HepG2 (cell line): ENCODE measurements at regions not wholly inside any gene's neighbourhood (a gene's known extent, or its start where the extent isn't known, plus 50 kb on each side); places are given as distances from the start of the nearest gene placed in this dataset.

Experiments
- ATAC-seq: fragments of 200-7000 bp; cut with Tn5 transposase; 3 replicates; pipeline ENCODE4 v1.9.1; 2020; ENCODE audit warnings: mild to moderate bottlenecking, moderate library complexity
- BruUV-seq: library from RNA; stranded (reverse); fragments of 400-500 nt; replicated peaks from 2 replicates; lab custom pipeline; 2021; lab: Mats Ljungman, UMichigan
- CTCF ChIA-PET: fragments of 300-600 bp; formaldehyde crosslinking; extraction: SDS; loops from one replicate; lab custom pipeline; 2021; ENCODE audit warnings: low total read pairs, inconsistent platforms, low intra/inter-chr PET ratio; lab: Yijun Ruan, JAX
- POLR2A ChIA-PET: fragments of 350-600 bp; sonication (Branson Sonifier 250); formaldehyde crosslinking; loops from one replicate; lab custom pipeline; 2020; ENCODE audit warnings: antibody characterized with exemption, inconsistent platforms; lab: Yijun Ruan, JAX
- DNase-seq: peaks from one replicate; pipeline ENCODE4 v3.0.0-alpha.2; 2015; ENCODE audit warnings: low spot score
- FAIRE-seq: peaks from 3 replicates; lab custom pipeline; 2011; peaks lifted over from hg19 to GRCh38; lab: Jason Lieb, UNC
- H2AFZ ChIP-seq: one replicate; pipeline ENCODE4 v1.6.1; 2011; ENCODE audit warnings: low read length, inconsistent platforms
- H3K27ac ChIP-seq: fragments of 300-600 bp; 3 replicates; pipeline ENCODE4 v1.8.0; 2011; ENCODE audit warnings: mixed run types, mild to moderate bottlenecking, mixed read lengths, low read length, inconsistent platforms; ENCODE audit not compliant: insufficient read depth; ENCODE audit errors: extremely low read length
- H3K27me3 ChIP-seq, 2 experiments: fragments of 200-600 bp in 1 of 2; 2 replicates in 1 of 2; 3 replicates in 1 of 2; pipeline versions ENCODE4 v1.6.0 to v1.8.0; 2011; ENCODE audit warnings: low read length in 2 of 2, mild to moderate bottlenecking in 2 of 2, moderate library complexity in 2 of 2, inconsistent platforms in 1 of 2; ENCODE audit not compliant: insufficient read depth in 2 of 2, control insufficient read depth in 1 of 2
- H3K36me3 ChIP-seq, 2 experiments: fragments of 200-600 bp in 1 of 2; replicated peaks in 1 of 2; 2 replicates in 1 of 2; 3 replicates in 1 of 2; pipeline versions ENCODE4 v1.5.1 to v1.8.0; 2011; ENCODE audit warnings: low read length in 2 of 2, inconsistent platforms in 1 of 2; ENCODE audit not compliant: insufficient read depth in 2 of 2, control insufficient read depth in 1 of 2
- H3K4me1 ChIP-seq: 2 replicates; pipeline ENCODE4 v1.5.1; 2012; ENCODE audit warnings: low read length, inconsistent platforms; ENCODE audit not compliant: insufficient read depth
- H3K4me2 ChIP-seq: 2 replicates; pipeline ENCODE4 v1.6.0; 2011; ENCODE audit warnings: low read depth, low read length, inconsistent platforms
- H3K4me3 ChIP-seq, 3 experiments: fragments of 200-600 bp in 1 of 3; sonication (generic), shearing (Covaris generic) in 1 of 3; replicated peaks in 1 of 3; 2 replicates each; pipeline ENCODE4 v1.5.1; 2011 to 2016; ENCODE audit warnings: low read length in 3 of 3, inconsistent platforms in 2 of 3, low read depth in 2 of 3, mild to moderate bottlenecking in 2 of 3, control low read depth in 1 of 3, mixed read lengths in 1 of 3; ENCODE audit not compliant: insufficient read depth in 1 of 3
- H3K79me2 ChIP-seq: one replicate; pipeline ENCODE4 v1.6.1; 2011; ENCODE audit warnings: low read length, inconsistent platforms; ENCODE audit not compliant: insufficient read depth
- H3K9ac ChIP-seq: 2 replicates; pipeline ENCODE4 v1.6.0; 2011; ENCODE audit warnings: mild to moderate bottlenecking, low read depth, low read length, inconsistent platforms; ENCODE audit not compliant: insufficient read depth
- H3K9me3 ChIP-seq: 2 replicates; pipeline ENCODE4 v1.5.1; 2012; ENCODE audit warnings: mild to moderate bottlenecking, low read length
- H4K20me1 ChIP-seq: 2 replicates; pipeline ENCODE4 v1.6.0; 2011; ENCODE audit warnings: inconsistent platforms, mild to moderate bottlenecking, low read length, moderate library complexity; ENCODE audit not compliant: insufficient read depth
- CEBPB ChIP-seq: IDR thresholded peaks from 2 replicates; pipeline ENCODE4 v1.6.1; 2011; ENCODE audit warnings: low read depth, low read length, improper control_type of control experiment, borderline replicate concordance
- HNRNPK ChIP-seq: fragments of 200-400 bp; formaldehyde crosslinking; IDR thresholded peaks from 2 replicates; pipeline ENCODE4 v1.6.1; 2018; ENCODE audit warnings: low read length, low read depth, moderate library complexity, mild to moderate bottlenecking; ENCODE audit not compliant: poor library complexity, severe bottlenecking
- KAT8 ChIP-seq: IDR thresholded peaks from 2 replicates; pipeline ENCODE4 v1.6.1; 2016; ENCODE audit warnings: missing genetic modification reagents, missing compliant biosample characterization
- SIN3B ChIP-seq: fragments of 150-350 bp; IDR thresholded peaks from 2 replicates; pipeline ENCODE4 v1.6.1; 2014; ENCODE audit warnings: low read length
- SMC3 ChIP-seq: IDR thresholded peaks from 2 replicates; pipeline ENCODE4 v1.6.1; 2011; ENCODE audit warnings: low read length, improper control_type of control experiment
- SRSF4 ChIP-seq: fragments of 200-400 bp; formaldehyde crosslinking; IDR thresholded peaks from one replicate; pipeline ENCODE4 v1.6.1; 2018; ENCODE audit warnings: mild to moderate bottlenecking, low read depth, low read length, moderate library complexity; ENCODE audit not compliant: poor library complexity, severe bottlenecking
- ZBTB49 ChIP-seq: sonication (generic); formaldehyde crosslinking; IDR thresholded peaks from 2 replicates; pipeline ENCODE4 v1.4.0; 2020; ENCODE audit warnings: missing genetic modification reagents, borderline replicate concordance
- ZBTB8A ChIP-seq: sonication (generic); formaldehyde crosslinking; IDR thresholded peaks from 2 replicates; pipeline ENCODE4 v1.4.0; 2020; ENCODE audit warnings: mild to moderate bottlenecking, low read depth, missing genetic modification reagents, borderline replicate concordance
- ZNF557 ChIP-seq: sonication (generic); formaldehyde crosslinking; IDR thresholded peaks from 2 replicates; pipeline ENCODE4 v1.4.0; 2020; ENCODE audit warnings: missing genetic modification reagents
- WGBS: methylation state at CpG from one replicate; pipeline ENCODE4 v1.1.6; 2017; ENCODE audit warnings: low lambda C conversion rate; 5-methylcytosine and 5-hydroxymethylcytosine counted together
- in situ Hi-C: cut with HindIII; loops from 2 replicates; pipeline ENCODE4 v1.10.0; 2017; ENCODE audit warnings: low pct_unique_long_range_greater_than_20kb; ENCODE audit not compliant: extremely low pct_ligation_motif_present
- intact Hi-C: fragments of 100-400 bp; cut with micrococcal nuclease; formaldehyde crosslinking; loops from one replicate; pipeline ENCODE4 v1.10.0; 2022; ENCODE audit not compliant: unreplicated experiment
- TF ChIP-seq, protein P1 (sequence below): sonication (generic); formaldehyde crosslinking; IDR thresholded peaks from 2 replicates; pipeline ENCODE4 v1.9.0; 2021; ENCODE audit warnings: missing genetic modification reagents, borderline replicate concordance
- TF ChIP-seq, protein P2 (sequence below): sonication (generic); formaldehyde crosslinking; IDR thresholded peaks from 2 replicates; pipeline ENCODE4 v1.5.1; 2020; ENCODE audit warnings: mild to moderate bottlenecking, missing genetic modification reagents, borderline replicate concordance
- TF ChIP-seq, protein P3 (sequence below): sonication (generic); formaldehyde crosslinking; IDR thresholded peaks from 2 replicates; pipeline ENCODE4 v1.5.0; 2020; ENCODE audit warnings: missing genetic modification reagents, mild to moderate bottlenecking, borderline replicate concordance
- TF ChIP-seq, protein P4 (sequence below): IDR thresholded peaks from 2 replicates; pipeline ENCODE4 v1.6.1; 2012; ENCODE audit warnings: inconsistent platforms

GRCh38 chr11:95559899-95560298 is 229.7 kb downstream of the FAM76B start:
- Histone ChIP-seq H3K79me2 (no peaks in the 10 kb centered on the region), H3K27me3 (no peaks in the 10 kb centered on the region), H3K27ac (no peak overlapping the region), H2AFZ (no peak overlapping the region), H3K36me3 (no peaks in the 10 kb centered on the region), H3K4me1 (no peaks in the 10 kb centered on the region), H3K4me2 (no peak overlapping the region), H3K9me3 (no peaks in the 10 kb centered on the region), H3K9ac (no peak overlapping the region), H3K4me3 (no peak overlapping the region), H4K20me1 (no peaks in the 10 kb centered on the region)
- in situ Hi-C loops (no loop called here), intact Hi-C loops (no loop called here)
- DNase-seq (no peak), FAIRE-seq (no peak), ATAC-seq (no peak)
- ChIA-PET CTCF (no interaction called here), POLR2A (no interaction called here)
- WGBS = 0% methylated on average over 4 of the region's 4 CpGs
- no TSS peak for BruUV-seq
- TF ChIP-seq ZBTB8A (no peak), HNRNPK (no peak), ZNF557 (CRISPR knock-in tag) (no peak), SMC3 (no peak), SIN3B (no peak), SRSF4 (no peak), ZBTB49 (CRISPR knock-in tag) (no peak), CEBPB (no peak), KAT8 (CRISPR knock-in tag) (no peak)
- TF ChIP-seq, protein P1, sequence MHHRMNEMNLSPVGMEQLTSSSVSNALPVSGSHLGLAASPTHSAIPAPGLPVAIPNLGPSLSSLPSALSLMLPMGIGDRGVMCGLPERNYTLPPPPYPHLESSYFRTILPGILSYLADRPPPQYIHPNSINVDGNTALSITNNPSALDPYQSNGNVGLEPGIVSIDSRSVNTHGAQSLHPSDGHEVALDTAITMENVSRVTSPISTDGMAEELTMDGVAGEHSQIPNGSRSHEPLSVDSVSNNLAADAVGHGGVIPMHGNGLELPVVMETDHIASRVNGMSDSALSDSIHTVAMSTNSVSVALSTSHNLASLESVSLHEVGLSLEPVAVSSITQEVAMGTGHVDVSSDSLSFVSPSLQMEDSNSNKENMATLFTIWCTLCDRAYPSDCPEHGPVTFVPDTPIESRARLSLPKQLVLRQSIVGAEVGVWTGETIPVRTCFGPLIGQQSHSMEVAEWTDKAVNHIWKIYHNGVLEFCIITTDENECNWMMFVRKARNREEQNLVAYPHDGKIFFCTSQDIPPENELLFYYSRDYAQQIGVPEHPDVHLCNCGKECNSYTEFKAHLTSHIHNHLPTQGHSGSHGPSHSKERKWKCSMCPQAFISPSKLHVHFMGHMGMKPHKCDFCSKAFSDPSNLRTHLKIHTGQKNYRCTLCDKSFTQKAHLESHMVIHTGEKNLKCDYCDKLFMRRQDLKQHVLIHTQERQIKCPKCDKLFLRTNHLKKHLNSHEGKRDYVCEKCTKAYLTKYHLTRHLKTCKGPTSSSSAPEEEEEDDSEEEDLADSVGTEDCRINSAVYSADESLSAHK (CRISPR knock-in tag) = no peak
- TF ChIP-seq, protein P2, sequence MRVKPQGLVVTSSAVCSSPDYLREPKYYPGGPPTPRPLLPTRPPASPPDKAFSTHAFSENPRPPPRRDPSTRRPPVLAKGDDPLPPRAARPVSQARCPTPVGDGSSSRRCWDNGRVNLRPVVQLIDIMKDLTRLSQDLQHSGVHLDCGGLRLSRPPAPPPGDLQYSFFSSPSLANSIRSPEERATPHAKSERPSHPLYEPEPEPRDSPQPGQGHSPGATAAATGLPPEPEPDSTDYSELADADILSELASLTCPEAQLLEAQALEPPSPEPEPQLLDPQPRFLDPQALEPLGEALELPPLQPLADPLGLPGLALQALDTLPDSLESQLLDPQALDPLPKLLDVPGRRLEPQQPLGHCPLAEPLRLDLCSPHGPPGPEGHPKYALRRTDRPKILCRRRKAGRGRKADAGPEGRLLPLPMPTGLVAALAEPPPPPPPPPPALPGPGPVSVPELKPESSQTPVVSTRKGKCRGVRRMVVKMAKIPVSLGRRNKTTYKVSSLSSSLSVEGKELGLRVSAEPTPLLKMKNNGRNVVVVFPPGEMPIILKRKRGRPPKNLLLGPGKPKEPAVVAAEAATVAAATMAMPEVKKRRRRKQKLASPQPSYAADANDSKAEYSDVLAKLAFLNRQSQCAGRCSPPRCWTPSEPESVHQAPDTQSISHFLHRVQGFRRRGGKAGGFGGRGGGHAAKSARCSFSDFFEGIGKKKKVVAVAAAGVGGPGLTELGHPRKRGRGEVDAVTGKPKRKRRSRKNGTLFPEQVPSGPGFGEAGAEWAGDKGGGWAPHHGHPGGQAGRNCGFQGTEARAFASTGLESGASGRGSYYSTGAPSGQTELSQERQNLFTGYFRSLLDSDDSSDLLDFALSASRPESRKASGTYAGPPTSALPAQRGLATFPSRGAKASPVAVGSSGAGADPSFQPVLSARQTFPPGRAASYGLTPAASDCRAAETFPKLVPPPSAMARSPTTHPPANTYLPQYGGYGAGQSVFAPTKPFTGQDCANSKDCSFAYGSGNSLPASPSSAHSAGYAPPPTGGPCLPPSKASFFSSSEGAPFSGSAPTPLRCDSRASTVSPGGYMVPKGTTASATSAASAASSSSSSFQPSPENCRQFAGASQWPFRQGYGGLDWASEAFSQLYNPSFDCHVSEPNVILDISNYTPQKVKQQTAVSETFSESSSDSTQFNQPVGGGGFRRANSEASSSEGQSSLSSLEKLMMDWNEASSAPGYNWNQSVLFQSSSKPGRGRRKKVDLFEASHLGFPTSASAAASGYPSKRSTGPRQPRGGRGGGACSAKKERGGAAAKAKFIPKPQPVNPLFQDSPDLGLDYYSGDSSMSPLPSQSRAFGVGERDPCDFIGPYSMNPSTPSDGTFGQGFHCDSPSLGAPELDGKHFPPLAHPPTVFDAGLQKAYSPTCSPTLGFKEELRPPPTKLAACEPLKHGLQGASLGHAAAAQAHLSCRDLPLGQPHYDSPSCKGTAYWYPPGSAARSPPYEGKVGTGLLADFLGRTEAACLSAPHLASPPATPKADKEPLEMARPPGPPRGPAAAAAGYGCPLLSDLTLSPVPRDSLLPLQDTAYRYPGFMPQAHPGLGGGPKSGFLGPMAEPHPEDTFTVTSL = no peak
- TF ChIP-seq, protein P3, sequence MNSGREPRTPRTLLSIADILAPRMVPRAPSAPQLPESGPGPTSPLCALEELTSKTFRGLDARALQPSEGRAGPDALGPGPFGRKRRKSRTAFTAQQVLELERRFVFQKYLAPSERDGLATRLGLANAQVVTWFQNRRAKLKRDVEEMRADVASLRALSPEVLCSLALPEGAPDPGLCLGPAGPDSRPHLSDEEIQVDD (CRISPR knock-in tag) = no peak
- TF ChIP-seq, protein P4, sequence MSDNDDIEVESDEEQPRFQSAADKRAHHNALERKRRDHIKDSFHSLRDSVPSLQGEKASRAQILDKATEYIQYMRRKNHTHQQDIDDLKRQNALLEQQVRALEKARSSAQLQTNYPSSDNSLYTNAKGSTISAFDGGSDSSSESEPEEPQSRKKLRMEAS = no peak
